K562 (cell line): ENCODE measurements at regions not wholly inside any gene's neighbourhood (a gene's known extent, or its start where the extent isn't known, plus 50 kb on each side); places are given as distances from the start of the nearest gene placed in this dataset.

Source experiments
- ARNT ChIP-seq, 2 experiments: fragments of 450-650 bp; IDR thresholded peaks; 2 replicates each; pipeline ENCODE4 v1.6.1; 2016; ENCODE audit warnings: mild to moderate bottlenecking in 1 of 2
- BCOR ChIP-seq: fragments of 450-650 bp; IDR thresholded peaks from 2 replicates; pipeline ENCODE4 v1.6.1; 2016
- C11orf30 ChIP-seq: fragments of 450-650 bp; IDR thresholded peaks from 2 replicates; pipeline ENCODE4 v1.6.1; 2016; ENCODE audit warnings: low read depth, mild to moderate bottlenecking
- CC2D1A ChIP-seq: fragments of 450-650 bp; IDR thresholded peaks from 2 replicates; pipeline ENCODE4 v1.6.1; 2017; ENCODE audit warnings: mild to moderate bottlenecking
- EHMT2 ChIP-seq: fragments of 450-650 bp; IDR thresholded peaks from 2 replicates; pipeline ENCODE4 v1.6.1; 2018; ENCODE audit warnings: antibody characterized with exemption
- FOS ChIP-seq: IDR thresholded peaks from 3 replicates; pipeline ENCODE4 v1.6.1; 2011; ENCODE audit not compliant: insufficient read length; ENCODE audit errors: extremely low read depth
- GABPB1 ChIP-seq: sonication (generic); formaldehyde crosslinking; IDR thresholded peaks from 2 replicates; pipeline ENCODE4 v1.8.0; 2022; ENCODE audit warnings: mild to moderate bottlenecking, missing genetic modification reagents
- GTF2F1 ChIP-seq: IDR thresholded peaks from 2 replicates; pipeline ENCODE4 v1.6.1; 2011; ENCODE audit warnings: low read depth, low read length, improper control_type of control experiment
- HOXB6 ChIP-seq: fragments of 250-450 bp; sonication (Bioruptor Pico); IDR thresholded peaks from 2 replicates; pipeline ENCODE4 v1.5.1; 2022; ENCODE audit warnings: mild to moderate bottlenecking, borderline replicate concordance
- KDM5B ChIP-seq: fragments of 200-600 bp; sonication (generic); IDR thresholded peaks from 2 replicates; pipeline ENCODE4 v1.6.1; 2012; ENCODE audit warnings: low read depth, mild to moderate bottlenecking, moderate library complexity, low read length, control low read depth, inconsistent platforms; ENCODE audit not compliant: insufficient replicate concordance
- L3MBTL2 ChIP-seq: fragments of 450-650 bp; IDR thresholded peaks from 2 replicates; pipeline ENCODE4 v1.6.1; 2016; ENCODE audit warnings: mild to moderate bottlenecking, moderate library complexity
- MCM7 ChIP-seq, 2 experiments: fragments of 450-650 bp; IDR thresholded peaks; 2 replicates each; pipeline ENCODE4 v1.6.1; 2016 to 2018
- MYC ChIP-seq, 2 experiments: fragments of 250-450 bp in 1 of 2; sonication (Bioruptor Pico) in 1 of 2; IDR thresholded peaks; 2 replicates each; pipeline versions ENCODE4 v1.5.1 to v1.6.1; 2012 to 2021; ENCODE audit warnings: low read depth in 2 of 2, borderline replicate concordance in 1 of 2, improper control_type of control experiment in 1 of 2, low read length in 1 of 2, mild to moderate bottlenecking in 1 of 2, moderate library complexity in 1 of 2
- NBN ChIP-seq: fragments of 450-650 bp; IDR thresholded peaks from 2 replicates; pipeline ENCODE4 v1.6.1; 2016; ENCODE audit warnings: low read depth, mild to moderate bottlenecking
- PHB2 ChIP-seq: fragments of 450-650 bp; IDR thresholded peaks from 2 replicates; pipeline ENCODE4 v1.6.1; 2017; ENCODE audit warnings: low read depth
- POLR2AphosphoS5 ChIP-seq: IDR thresholded peaks from 2 replicates; pipeline ENCODE4 v1.6.1; 2011; ENCODE audit warnings: mild to moderate bottlenecking, low read depth, low read length, moderate library complexity; ENCODE audit not compliant: control insufficient read depth, insufficient read depth
- RHOXF2B ChIP-seq: fragments of 250-450 bp; sonication (Bioruptor Pico); conservative IDR thresholded peaks from 2 replicates; pipeline ENCODE4 v1.5.1; 2021
- SAFB2 ChIP-seq: fragments of 200-400 bp; formaldehyde crosslinking; IDR thresholded peaks from 2 replicates; pipeline ENCODE4 v1.6.1; 2018; ENCODE audit warnings: borderline replicate concordance, low read length, low read depth, moderate library complexity; ENCODE audit not compliant: severe bottlenecking
- TAF15 ChIP-seq: fragments of 200-400 bp; formaldehyde crosslinking; IDR thresholded peaks from 2 replicates; pipeline ENCODE4 v1.6.1; 2017; ENCODE audit warnings: mild to moderate bottlenecking, low read depth, low read length, moderate library complexity
- TEAD2 ChIP-seq: fragments of 450-650 bp; IDR thresholded peaks from 2 replicates; pipeline ENCODE4 v1.6.1; 2016; ENCODE audit warnings: missing genetic modification characterization, control low read depth, missing compliant biosample characterization
- XRCC5 ChIP-seq: fragments of 200-400 bp; formaldehyde crosslinking; IDR thresholded peaks from 2 replicates; pipeline ENCODE4 v1.6.1; 2017; ENCODE audit warnings: low read depth, mild to moderate bottlenecking, low read length
- ZNF324 ChIP-seq: fragments of 250-450 bp; sonication (Bioruptor Pico); IDR thresholded peaks from 2 replicates; pipeline ENCODE4 v1.4.0; 2020; ENCODE audit warnings: mild to moderate bottlenecking
- ZNF551 ChIP-seq: fragments of 250-450 bp; sonication (Bioruptor Pico); IDR thresholded peaks from 2 replicates; pipeline ENCODE4 v1.5.0; 2021; ENCODE audit warnings: mild to moderate bottlenecking, moderate library complexity
- ZNF609 ChIP-seq: sonication (generic); formaldehyde crosslinking; IDR thresholded peaks from 2 replicates; pipeline ENCODE4 v1.8.1; 2023; ENCODE audit warnings: missing genetic modification reagents, mild to moderate bottlenecking, borderline replicate concordance
- ZNF639 ChIP-seq, 2 experiments: fragments of 200-800 bp in 1 of 2; sonication (Bioruptor generic) in 1 of 2; sonication (generic) in 1 of 2; formaldehyde crosslinking in 1 of 2; IDR thresholded peaks in 1 of 2; conservative IDR thresholded peaks in 1 of 2; 2 replicates each; pipeline versions ENCODE4 v1.5.0 to v1.6.1; 2016 to 2020; ENCODE audit warnings: missing compliant biosample characterization in 1 of 2, missing genetic modification characterization in 1 of 2, missing genetic modification reagents in 1 of 2

DNA sequence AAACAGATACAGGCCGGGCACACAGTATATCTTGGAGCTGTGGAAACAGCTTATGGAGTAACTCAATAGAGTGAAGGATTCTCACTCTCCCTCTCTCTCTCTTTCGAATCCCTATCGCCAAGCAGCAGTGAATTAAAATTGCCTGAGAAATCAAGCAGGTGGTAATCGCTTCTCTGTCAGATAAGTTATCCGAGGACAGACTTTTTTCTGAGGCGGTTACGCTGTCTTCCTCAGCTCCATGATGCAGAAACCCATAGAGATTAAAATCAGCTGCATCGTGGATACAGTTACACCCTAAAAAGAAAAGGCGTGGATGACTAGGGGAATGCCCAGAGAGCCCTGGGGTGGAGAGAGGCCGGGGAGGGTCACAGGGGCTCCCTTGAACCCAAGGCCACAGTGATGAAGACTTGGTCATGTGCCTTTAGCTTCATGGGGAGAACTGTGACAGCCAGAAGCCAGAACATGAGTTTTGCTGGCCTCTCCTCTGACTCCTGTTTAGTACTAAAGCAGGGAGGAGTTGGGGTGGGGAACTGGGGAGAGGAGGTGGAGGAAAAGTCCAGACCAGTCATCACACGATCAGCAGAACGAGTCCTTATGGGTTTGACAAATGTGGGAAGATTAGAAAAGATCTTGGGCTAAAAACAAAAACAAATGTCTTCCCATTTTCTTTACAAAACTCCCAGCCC lies 138.8 kb upstream of the JARID2 start (continued):
- TF ChIP-seq ZNF639 (CRISPR knock-in tag; conservative IDR thresholded peaks at IDR 0.05 in 1 of 2, IDR thresholded peaks at IDR 0.05 in 1 of 2) (peak in 1 of 2 experiments; percentile 84; a peak in 2 of 4 replicates), XRCC5 (no peak), GTF2F1 (no peak), FOS (no peak), GABPB1 (CRISPR knock-in tag) (no peak), ZNF551 (CRISPR knock-in tag) (no peak), C11orf30 (no peak), MYC (IDR thresholded peaks at IDR 0.05; ENCODE audit: low read depth, low read length) (peak; percentile 36), MYC (CRISPR knock-in tag; IDR thresholded peaks at IDR 0.05; ENCODE audit: borderline replicate concordance, low read depth) (no peak), PHB2 (0 out of 2 replicates have a peak, but pooled peaks have one; percentile 41), TAF15 (no peak), NBN (no peak), KDM5B (peak; percentile 45), ZNF609 (CRISPR knock-in tag) (no peak), TEAD2 (tag) (0 out of 2 replicates have a peak, but pooled peaks have one; percentile 32), SAFB2 (no peak), RHOXF2B (no peak), ZNF324 (CRISPR knock-in tag) (no peak), HOXB6 (CRISPR knock-in tag) (no peak), EHMT2 (no peak), ARNT (IDR thresholded peaks at IDR 0.05) (0 out of 4 replicates have a peak, but pooled peaks have one; percentile 17 to 38), POLR2AphosphoS5 (peak; percentile 79), L3MBTL2 (peak; percentile 71), BCOR (no peak), CC2D1A (no peak; the same call in 1 of the 2 replicates), MCM7 (IDR thresholded peaks at IDR 0.05) (no peak)
